HG03025 (cell line): ENCODE measurements at regions not wholly inside any gene's neighbourhood (a gene's known extent, or its start where the extent isn't known, plus 50 kb on each side); places are given as distances from the start of the nearest gene placed in this dataset.

Experiments
- ATAC-seq: cut with Tn5 transposase; IDR thresholded peaks from one replicate; pipeline ENCODE4 v1.9.1; 2021; ENCODE audit warnings: mild to moderate bottlenecking, moderate library complexity; ENCODE audit not compliant: unreplicated experiment, low FRiP score

DNA sequence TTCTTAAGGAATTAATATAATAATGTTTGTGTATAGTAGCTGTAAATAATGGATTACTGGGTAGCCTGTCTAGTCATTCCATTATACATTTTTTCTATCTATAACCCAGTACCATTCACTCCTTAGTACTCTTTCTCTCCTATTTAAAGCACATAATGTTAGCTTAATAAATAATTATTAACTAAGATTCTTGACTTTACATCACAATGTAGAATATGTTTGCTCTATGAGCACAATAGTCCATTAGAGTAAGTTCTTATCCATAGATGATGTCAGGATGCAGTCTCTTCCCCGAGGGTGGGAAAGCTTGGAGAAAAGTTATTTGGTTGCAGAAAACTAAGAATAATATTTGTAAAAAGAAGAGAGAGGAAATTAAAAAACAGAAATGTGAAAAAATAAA is 226.4 kb upstream of the EYS start:
- no peak for ATAC-seq

DNA sequence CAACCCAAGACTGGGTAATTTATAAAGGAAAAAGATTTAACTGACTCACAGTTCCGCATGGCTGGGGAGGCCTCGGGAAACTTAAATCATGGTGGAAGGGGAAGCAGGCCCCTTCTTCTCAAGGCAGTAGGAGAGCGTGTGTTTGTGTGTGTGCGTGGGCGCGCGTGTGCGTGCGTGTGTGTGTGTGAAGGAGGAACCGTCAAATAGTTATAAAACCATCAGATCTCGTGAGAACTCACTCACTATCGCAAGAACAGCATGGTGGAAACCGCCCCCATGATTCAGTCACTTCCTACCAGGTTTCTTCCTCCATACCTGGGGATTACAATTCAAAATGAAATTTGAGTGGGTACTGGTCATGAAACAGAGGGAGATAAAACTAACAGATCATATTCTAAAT is 220.1 kb upstream of the EYS start:
- ATAC-seq = no peak

DNA sequence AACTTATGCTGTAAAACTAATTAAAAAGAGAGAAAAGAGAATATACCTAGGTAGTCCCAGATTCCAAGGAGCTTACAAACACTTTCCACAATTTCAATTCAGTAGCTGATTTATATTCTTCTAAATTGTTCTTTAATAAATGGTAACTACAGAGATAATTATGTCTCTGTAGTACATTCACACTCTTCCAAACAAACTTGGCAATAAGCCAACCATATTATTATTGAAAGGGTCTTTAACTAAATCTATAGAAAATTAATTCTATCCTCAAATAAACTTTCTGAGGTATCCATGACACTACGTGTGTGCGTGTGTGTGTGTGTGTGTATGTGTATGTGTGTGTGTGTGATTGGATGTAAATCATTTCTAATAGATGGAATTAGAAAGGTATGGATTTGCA is 217.4 kb upstream of the EYS start:
- no peak for ATAC-seq

DNA sequence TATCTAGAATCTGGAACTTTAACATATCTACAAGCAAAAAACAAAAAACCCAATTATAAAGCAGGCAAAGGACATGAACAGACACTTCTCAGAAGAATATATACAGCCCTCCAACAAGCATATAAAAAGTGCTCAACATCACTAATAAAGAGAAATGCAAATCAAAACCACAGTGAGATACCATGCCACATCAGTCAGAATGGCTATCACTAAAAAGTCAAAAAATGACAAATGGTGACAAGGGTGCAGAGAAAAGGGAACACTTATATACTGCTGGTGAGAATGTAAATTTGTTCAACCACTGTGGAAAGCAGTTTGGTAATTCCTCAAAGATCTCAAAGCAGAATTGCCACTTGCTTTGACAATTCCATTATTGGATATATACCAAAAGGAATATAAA is 215.0 kb upstream of the EYS start:
- no peak for ATAC-seq

DNA sequence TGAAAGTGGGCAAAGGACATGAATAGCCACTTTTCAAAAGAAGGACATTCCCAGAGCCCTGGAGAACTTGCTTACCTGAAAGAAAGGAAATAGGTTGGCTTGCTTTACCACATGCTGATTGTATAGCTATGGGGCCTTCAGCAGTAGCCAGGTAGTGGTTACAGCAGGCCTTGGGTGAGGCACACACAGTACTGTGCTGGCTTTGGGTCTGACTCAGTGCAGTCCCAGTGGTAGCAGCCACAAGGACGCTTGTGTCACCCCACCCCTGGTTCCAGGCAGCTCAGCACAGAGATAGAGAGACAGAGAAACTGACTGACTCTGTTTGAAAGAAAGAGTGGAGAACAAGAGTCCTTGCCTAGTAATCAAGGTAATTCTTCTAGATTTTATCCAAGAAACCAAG is 201.0 kb upstream of the EYS start:
- ATAC-seq = no peak

DNA sequence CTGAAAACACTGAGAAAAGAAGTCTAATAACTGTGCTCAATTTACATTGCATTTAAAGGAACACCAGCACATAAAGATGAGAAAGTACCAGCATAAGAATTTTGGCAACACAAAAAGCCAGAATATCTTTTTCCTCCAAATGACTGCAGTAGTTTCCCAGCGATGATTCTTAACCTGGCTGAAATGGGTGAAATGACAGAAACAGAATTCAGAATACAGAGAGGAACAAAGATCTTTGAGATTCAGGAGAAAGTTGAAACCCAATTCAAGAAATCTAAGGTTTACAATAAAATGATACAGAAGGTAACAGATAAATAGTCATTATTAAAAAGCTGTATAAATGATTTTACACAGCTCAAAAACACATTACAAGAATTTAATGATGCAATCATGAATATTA is 197.0 kb upstream of the EYS start:
- ATAC-seq = no peak

DNA sequence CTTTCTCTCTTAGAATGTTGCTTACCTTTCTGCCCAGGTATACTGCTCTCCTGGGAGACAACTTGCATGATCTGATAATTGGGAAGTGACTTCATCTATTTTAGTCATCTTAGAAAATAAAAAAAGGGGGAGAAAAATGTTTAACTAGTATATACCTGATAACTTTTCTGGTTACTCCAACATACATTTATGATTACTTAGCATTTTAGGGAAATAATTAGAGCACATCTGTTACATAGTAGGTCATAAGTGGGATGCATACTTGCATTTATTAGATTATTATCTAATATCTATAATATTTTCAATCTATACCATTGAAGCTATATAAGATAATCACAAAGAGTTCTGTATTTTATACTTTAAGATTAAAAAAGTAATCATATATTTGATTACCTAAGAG is 193.9 kb upstream of the EYS start:
- no peak for ATAC-seq

DNA sequence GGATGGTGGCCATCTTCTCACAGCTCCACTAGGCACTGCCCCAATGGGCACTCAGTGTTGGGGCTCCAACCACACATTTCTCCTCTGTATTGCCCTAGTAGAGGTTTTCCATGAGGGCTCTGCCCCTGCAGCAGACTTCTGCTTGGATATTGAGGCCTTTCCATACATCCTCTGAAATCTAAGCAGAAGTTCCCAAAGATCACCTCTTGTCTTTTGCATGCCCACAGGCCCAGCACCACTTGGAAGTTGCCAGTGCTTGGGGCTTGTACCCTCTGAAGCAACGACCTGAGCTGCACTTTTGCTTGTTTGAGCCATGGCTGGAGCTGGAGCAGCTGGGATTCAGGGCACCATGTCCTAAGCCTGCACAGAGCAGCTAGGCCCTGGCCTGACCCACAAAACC is 189.1 kb upstream of the EYS start:
- ATAC-seq = no peak

DNA sequence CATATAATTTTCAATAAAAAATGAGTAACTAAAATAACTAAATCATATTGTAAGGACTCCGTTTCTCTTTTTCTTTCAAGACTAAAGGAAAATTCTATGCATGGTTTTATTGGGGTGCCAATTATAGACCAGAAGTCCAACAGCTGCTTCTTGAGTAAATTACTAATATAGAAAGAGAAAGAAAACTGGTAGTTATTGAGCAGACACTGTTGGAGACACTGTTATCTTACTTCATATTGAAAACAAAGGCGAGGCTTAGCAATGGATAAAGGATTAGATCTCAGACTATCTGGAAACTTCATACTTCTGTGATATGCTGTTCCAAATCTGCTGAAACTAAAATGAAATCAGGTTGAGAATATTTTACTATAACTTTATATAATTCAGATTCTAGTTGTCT is 169.6 kb upstream of the EYS start:
- no peak for ATAC-seq

DNA sequence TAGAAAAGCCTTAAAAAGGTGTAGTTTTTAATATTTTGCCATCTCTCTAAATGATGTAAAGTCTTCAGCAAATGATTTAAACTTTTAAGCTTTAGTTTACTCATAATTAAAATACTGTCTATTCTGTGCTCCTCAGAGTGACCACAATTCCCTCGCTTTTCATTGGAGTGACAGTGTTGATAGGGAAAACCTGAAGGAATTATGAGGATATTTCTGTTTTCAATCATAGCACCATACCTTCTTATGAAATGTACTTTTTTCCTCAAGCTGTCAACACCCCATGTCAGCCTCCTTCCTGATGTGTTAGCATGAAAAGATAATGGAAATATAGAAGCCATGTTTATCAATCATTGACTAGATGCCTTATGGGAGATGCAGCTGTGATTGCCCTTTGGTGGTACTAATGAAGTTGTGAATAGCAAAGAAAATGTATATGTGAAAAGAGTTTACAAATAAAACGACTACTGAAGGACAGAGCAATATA is 145.4 kb upstream of the EYS start:
- no peak for ATAC-seq

DNA sequence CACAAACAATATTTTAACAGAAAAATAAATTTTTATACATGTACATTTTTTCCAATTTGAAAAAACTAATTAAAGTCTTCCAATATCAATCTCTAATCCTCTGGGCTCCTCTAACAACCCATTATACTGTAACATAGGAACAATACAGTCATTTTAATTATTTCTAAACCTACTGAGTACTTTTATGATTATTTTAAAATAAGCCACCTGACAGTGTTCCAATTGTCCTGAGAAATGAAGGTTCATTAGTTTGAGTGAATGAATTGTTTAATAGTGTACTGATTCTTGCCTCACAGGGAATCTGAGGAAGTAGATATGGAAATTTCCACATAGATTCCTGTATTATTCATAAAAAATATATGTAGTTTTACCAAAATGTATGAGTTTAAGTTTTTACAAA is 123.1 kb upstream of the EYS start:
- no peak for ATAC-seq

DNA sequence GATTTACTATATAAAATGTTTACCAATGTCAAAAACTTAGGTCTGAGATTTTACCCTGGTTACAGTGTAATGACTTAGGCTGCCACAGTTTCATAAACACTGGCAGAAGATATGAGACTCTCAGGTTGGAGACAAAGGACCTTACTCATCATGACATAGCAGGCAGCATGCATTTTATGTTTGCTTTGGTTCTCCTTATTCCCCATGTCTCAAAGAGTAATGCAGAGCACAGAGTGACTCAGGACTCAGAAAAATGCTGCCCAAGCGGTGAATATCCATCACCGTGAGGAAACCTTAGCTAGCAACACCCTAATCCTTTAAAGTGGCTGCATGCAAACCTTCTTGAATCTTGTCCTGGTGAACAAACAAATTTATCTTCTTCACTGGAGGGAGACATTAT is 112.1 kb upstream of the EYS start:
- ATAC-seq = no peak

DNA sequence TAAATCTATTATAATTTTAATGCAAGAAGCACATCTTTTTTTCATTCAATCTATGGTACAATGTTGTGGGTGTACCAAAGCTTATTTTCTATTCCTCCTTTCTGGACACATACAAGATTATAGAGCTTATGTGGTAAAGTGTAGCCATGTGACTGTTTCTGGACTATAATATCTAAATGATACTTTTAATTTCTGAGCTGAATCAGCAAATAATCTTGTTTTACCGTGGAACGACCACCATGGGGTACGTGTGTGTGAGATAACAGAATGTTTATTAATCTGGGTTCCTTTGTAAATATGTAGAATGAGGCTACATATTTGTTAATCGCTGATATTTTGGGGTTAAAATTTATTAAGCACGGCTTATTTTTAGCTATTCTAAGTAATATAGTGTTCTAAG is 111.5 kb upstream of the EYS start:
- no peak for ATAC-seq

DNA sequence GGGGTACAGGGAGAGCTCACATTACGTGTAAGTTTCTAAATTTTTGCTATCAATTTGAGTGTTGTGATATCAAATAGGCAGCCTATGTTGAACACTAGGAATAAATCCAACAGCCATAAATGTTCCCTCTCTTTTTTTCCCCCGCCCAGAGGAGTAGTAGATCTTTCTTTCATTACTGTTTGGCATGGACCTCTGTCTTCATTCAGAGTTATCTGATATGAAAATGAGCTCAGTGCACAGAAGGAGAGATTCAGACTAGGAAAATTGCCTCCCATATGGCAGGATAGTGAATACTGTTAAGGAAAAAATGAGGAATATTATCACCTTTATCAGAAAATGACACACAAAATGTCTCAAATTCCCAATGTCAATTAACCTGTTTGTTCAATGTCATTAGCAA is 110.0 kb upstream of the EYS start:
- ATAC-seq = no peak

DNA sequence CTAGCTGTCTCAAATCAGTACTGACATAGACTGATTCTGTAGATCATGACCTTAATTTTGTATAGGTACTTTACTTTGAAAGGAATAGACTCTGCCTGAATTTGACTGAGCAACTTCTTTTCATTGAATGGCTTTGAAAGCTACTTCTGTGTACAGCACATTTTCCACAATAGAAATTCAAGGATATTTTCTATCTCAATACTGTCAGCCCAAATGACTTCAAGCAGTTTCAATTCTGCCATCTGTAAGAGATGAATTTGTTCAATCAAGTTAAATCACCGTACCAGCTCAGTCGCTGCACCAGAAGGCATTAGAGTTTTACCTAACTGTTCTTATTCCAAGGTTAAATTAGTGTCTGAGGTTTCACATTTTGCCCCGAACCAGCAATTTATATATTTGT is 107.0 kb upstream of the EYS start:
- no peak for ATAC-seq

DNA sequence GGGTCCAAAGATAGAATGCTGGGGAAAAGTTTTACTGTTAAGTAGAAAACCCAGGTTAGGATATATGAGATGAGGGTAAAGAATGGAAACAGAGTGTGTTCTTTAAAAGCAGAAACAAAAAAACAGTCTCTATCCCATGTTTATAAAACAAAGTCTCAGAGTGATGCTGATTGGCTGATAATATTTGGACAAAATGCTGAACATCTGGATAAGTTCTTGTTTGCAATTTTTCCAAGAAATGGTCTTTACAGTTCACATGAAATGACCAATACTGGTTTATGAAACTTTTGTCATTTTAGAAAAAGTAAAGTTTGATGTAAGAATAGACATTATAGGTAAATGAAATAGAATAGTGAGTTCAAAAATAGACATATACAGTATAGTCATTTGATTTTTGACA is 96.2 kb upstream of the EYS start:
- ATAC-seq = no peak

DNA sequence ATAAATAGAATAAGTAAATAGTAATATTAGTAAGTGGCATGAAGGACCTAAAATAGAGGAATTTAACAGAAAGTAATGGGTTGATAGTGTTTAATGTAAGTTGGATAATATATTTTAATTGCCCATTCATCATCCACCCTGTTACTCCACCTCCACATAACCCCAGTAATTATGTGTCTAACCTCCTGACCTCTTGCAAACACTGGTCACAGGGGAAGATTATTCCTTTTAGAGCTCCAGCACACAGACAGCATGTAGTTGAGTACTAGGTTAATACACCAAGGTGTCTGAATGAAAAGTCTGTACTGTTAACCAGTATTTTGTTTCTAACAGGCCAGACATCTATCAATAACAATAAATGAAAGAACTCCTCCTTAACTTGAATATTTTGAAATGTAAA is 92.4 kb upstream of the EYS start:
- no peak for ATAC-seq

DNA sequence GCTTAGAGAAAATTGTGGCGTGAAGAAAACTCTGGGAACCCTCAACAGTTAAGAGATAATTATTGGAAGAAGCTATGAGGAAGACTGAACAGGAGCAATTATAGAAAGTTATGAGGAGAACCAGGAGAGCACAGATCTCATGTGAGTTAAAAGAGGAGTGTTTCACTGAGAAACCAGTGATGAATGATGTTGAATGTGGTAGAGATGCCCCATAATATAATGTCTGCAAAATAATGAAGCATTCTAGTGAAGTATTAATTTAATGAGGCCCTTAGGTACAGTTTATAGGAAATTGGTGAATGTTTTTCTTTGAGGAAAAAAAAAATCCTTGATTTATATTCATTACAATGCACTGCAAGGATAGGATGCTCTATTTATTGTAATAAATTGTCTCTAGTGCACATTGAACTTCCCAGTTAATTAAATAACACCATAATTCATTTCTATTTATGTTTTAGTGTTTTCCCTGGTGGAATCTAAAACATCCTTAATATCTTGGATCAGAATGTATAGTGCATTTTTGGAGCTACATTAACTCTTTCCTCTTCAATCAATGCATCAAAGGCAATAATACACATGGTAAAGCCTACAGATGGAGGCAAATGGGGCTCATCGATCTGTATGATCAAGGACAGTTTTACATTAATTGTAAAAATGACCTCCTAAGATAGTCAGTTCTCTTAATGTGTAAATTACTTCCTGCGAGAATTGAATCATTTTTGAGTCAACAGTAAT is 91.4 kb upstream of the EYS start:
- no peak for ATAC-seq

DNA sequence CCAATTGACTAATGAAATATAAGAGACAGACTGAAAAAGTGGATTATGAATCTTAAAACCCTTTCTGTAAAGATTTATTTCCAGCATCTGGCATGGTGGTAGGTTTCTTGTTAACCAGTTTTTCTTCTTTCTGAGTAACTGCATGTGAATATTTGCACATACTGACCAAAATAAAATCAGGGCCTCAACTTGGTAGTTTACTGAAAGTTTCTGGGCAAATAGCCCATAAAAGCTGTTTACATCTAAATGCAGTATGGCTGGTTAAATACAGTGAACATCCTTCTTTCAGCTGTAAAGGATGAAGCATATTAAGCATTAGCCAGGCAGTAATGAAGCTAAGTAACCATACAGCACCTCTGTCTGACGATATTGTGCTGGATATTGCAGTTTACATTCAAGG is 83.6 kb upstream of the EYS start:
- ATAC-seq = no peak

DNA sequence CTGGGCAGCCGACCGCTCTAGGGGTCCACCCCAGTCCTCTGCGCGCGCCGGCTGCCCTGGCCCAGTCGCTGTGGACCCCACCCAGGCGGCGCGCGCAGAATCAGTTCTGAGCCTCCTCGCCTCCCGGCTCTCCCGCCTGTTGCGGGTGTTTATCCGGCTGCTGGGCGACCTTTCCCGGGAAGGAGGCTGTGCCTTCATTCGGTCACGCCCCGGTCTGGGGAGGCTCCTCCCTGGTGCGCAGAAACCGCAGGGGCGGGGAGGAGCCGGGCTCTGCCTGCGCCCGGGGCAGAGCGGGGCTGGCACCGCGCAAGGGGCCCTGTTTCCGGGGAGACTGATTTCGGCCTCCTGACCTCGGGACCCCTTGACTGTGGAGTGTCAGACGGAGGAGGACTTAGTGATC is 80.8 kb upstream of the EYS start:
- no peak for ATAC-seq

DNA sequence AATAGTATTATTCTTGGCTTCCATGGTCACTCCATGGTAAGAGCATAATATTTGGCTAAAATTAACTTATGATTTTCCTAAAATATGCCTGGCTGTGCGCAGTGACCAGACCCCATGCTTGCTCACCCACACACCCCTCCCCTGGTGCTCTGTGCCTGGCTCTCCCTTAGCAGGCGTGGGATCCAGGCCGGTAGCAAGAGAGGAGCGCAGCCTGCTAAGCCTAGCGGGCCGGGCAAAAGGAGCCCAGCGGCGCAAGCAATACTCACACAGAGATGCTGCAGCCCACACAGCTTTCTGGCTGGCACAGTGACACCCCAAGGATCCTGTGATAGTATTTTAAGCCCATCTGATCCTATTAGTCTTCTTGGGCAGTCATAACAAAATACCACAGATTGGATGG is 79.8 kb upstream of the EYS start:
- no peak for ATAC-seq

DNA sequence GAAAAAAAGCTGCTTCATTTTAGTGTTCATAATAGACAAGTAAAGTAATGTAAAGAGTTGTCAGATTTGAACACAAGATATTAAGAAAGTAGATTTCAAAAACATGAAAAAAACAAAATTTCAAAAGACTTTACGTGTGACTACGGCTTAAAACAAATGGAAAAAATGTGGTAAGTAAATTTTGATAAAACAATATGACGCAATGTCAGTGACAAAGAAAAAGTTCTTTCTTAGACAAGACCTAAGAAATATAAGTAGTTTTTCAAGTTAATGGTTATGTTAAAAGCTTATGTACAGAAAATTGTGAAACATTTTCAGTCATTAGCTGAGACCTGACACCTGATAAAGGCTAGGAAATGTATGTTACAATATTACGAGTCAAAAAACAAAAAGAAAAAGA is 73.7 kb upstream of the EYS start:
- ATAC-seq = no peak

DNA sequence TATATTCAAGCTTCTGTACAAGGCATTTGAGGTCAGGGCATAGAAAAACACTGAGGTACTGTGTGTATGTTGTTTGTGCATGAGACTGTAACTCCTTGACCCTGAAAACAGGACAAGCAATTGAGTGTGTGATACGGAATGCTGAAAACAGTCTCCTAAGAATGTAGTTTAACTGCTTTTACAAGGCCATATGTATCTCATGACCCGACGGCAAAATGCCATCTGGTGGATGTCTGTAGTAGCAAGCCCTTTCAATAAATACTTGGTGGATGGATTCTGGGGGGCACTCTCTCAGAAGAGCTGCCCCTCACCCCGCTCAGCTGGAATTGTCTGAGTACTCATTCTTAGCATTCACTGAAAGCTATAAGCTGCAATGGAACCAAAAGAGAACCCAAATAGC is 69.3 kb upstream of the EYS start:
- ATAC-seq = no peak
